GM21367 (cell line): ENCODE measurements at regions not wholly inside any gene's neighbourhood (a gene's known extent, or its start where the extent isn't known, plus 50 kb on each side); places are given as distances from the start of the nearest gene placed in this dataset.
"Not testable (repeated sequence)": the region's sequence is repeated elsewhere in the genome, so short reads cannot be mapped to it uniquely, and the experiment has no call there.

Experiments used
- ATAC-seq: cut with Tn5 transposase; IDR thresholded peaks from one replicate; pipeline ENCODE4 v1.9.1; 2021; ENCODE audit not compliant: unreplicated experiment

- no peak for ATAC-seq
These were observed 385.5 kb downstream of the GBE1 start for GRCh38 chr3:81375921-81376320.

GRCh38 chr3:81364411-81364810 lies 397.0 kb downstream of the GBE1 start:
- no peak for ATAC-seq

GRCh38 chr3:81363816-81364215 lies 397.6 kb downstream of the GBE1 start:
- ATAC-seq, result no peak

- ATAC-seq, result no peak
These were observed 407.3 kb downstream of the GBE1 start for GRCh38 chr3:81354119-81354518.

- no peak for ATAC-seq
These were observed 408.6 kb downstream of the GBE1 start for GRCh38 chr3:81352867-81353266.

- ATAC-seq, result no peak
These were observed 411.6 kb downstream of the GBE1 start for GRCh38 chr3:81349816-81350340.

GRCh38 chr3:81339040-81339845 lies 422.2 kb downstream of the GBE1 start:
- peak; percentile 83 for ATAC-seq

- no peak for ATAC-seq
These were observed 425.0 kb downstream of the GBE1 start for GRCh38 chr3:81336470-81336869.

- ATAC-seq, result not testable (repeated sequence)
These were observed 431.6 kb downstream of the GBE1 start for GRCh38 chr3:81329835-81330234.

GRCh38 chr3:81326245-81326644 lies 435.2 kb downstream of the GBE1 start:
- no peak for ATAC-seq

- no peak for ATAC-seq
These were observed 440.6 kb downstream of the GBE1 start for GRCh38 chr3:81320862-81321261.

GRCh38 chr3:81315030-81315429 lies 446.4 kb downstream of the GBE1 start:
- no peak for ATAC-seq

GRCh38 chr3:81311321-81311720 lies 450.1 kb downstream of the GBE1 start:
- no peak for ATAC-seq

GRCh38 chr3:81308306-81308705 lies 453.1 kb downstream of the GBE1 start:
- ATAC-seq, result no peak

- no peak for ATAC-seq
These were observed 454.2 kb downstream of the GBE1 start for GRCh38 chr3:81307221-81307620.

- ATAC-seq, result no peak
These were observed 458.1 kb downstream of the GBE1 start for GRCh38 chr3:81303321-81303720.

GRCh38 chr3:81302045-81302444 lies 459.4 kb downstream of the GBE1 start:
- peak; percentile 92 for ATAC-seq

- ATAC-seq, result no peak
These were observed 460.2 kb downstream of the GBE1 start for GRCh38 chr3:81301230-81301629.

- ATAC-seq, result no peak
These were observed 461.0 kb downstream of the GBE1 start for GRCh38 chr3:81300324-81300927.

- no peak for ATAC-seq
These were observed 462.0 kb downstream of the GBE1 start for GRCh38 chr3:81299481-81299880.

- ATAC-seq, result no peak
These were observed 465.4 kb downstream of the GBE1 start for GRCh38 chr3:81295906-81296577.

- ATAC-seq, result no peak
These were observed 468.3 kb downstream of the GBE1 start for GRCh38 chr3:81293156-81293555.
